GM12891 (cell line): ENCODE measurements at regions not wholly inside any gene's neighbourhood (a gene's known extent, or its start where the extent isn't known, plus 50 kb on each side); places are given as distances from the start of the nearest gene placed in this dataset.

Experiments
- POLR2A ChIP-seq: IDR thresholded peaks from 2 replicates; pipeline ENCODE4 v1.6.1; 2011; ENCODE audit warnings: low read depth, low read length, control low read depth
- TAF1 ChIP-seq: IDR thresholded peaks from 2 replicates; pipeline ENCODE4 v1.6.1; 2011; ENCODE audit warnings: low read depth, low read length, control low read depth

- no peak for TF ChIP-seq POLR2A
- TF ChIP-seq TAF1, result no peak
Observed at GRCh38 chr14:37974421-37974820, 233.3 kb upstream of the SSTR1 start.
